GM20431 (cell line): ENCODE measurements at regions not wholly inside any gene's neighbourhood (a gene's known extent, or its start where the extent isn't known, plus 50 kb on each side); places are given as distances from the start of the nearest gene placed in this dataset.

Source experiments
- in situ Hi-C: fragments of 300-500 bp; cut with MseI, MboI; formaldehyde crosslinking; loops from one replicate; pipeline ENCODE4 v1.15.0; 2020; ENCODE audit warnings: low sequenced_read_pairs; ENCODE audit not compliant: unreplicated experiment

DNA sequence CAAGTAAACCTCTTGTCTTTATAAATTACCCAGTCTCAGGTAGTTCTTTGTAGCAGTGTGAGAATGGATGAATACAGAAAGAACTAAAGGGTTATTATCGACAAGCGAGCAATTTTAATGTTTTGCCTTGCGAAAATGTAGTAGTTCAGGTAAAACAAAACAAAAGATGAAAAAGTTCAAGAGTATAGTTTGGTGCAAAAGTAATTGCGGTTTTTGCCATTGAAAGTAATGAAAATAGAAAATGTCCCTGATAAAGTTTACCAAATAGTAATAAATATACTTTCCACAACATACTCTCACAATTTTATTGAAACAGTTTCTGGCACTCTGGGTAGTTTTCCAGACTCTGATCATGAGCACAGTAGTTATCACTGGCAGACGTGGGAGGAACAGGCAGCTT, 71.9 kb upstream of the SLC35B3 start:
- in situ Hi-C loops = no loop called here

- in situ Hi-C loops = no loop called here
These were observed 70.8 kb upstream of the SLC35B3 start for GRCh38 chr6:8506126-8506525.

- in situ Hi-C loops = no loop called here
These were observed 64.2 kb upstream of the SLC35B3 start for GRCh38 chr6:8499540-8499939.

- in situ Hi-C loops = no loop called here
These were observed 59.4 kb upstream of the SLC35B3 start for GRCh38 chr6:8494730-8495129.

DNA sequence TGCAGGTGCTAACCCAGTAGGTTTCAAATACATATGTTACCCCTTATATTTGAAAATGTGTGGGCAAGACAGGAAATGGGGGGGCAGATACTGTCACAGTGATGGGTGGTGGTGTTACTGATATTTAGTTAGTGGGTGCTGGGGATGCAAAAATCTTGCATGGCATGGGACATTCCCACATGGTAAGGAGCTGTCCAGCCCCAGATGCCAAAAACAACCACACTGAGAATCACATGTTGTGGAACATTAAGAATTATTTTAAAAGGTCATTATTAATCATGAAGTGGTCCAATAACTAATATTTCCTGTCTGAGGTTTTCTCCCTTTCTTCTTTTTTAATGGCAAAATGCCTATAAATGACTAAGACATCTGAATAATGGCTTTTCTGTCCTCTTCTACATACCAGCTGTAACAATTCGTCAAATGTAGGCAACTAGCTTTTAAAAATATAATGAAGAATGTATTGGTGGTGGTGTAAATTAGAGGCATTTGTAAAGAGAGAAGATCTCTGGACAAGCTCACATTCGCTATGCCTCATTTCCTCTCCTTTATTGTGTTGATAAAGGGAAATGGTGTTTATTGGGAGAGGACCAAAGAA, 57.3 kb upstream of the SLC35B3 start:
- in situ Hi-C loops = no loop called here
